Activated CD4-positive, alpha-beta T cell treated with anti-CD3 and anti-CD28 coated beads for 36 hours (primary cell): ENCODE measurements at regions not wholly inside any gene's neighbourhood (a gene's known extent, or its start where the extent isn't known, plus 50 kb on each side); places are given as distances from the start of the nearest gene placed in this dataset.

ENCODE experiments used
- ATAC-seq: fragments of 200-7000 bp; cut with Tn5 transposase; one replicate; pipeline ENCODE4 v1.10.0; 2021; ENCODE audit warnings: mild to moderate bottlenecking, moderate library complexity
- CTCF ChIA-PET: fragments of 350-600 bp; sonication (Branson Sonifier 250); formaldehyde crosslinking; loops from one replicate; lab custom pipeline; 2021; ENCODE audit warnings: antibody characterized with exemption; lab: Charles Lee
- POLR2A ChIA-PET: fragments of 350-600 bp; sonication (Branson Sonifier 250); formaldehyde crosslinking; loops from one replicate; lab custom pipeline; 2021; ENCODE audit warnings: antibody characterized with exemption, inconsistent platforms; lab: Charles Lee
- DNase-seq: peaks from one replicate; pipeline ENCODE4 v3.0.0-alpha.2; 2020
- H3K27ac Mint-ChIP-seq: one replicate; pipeline ENCODE4 v1.8.0; 2021; ENCODE audit warnings: mixed read lengths
- H3K27me3 Mint-ChIP-seq: one replicate; pipeline ENCODE4 v1.8.0; 2021; ENCODE audit warnings: mixed read lengths
- H3K36me3 Mint-ChIP-seq: one replicate; pipeline ENCODE4 v1.8.0; 2021; ENCODE audit warnings: low read depth, mixed read lengths
- H3K4me1 Mint-ChIP-seq: one replicate; pipeline ENCODE4 v1.8.0; 2021; ENCODE audit warnings: mixed read lengths
- H3K4me3 Mint-ChIP-seq: one replicate; pipeline ENCODE4 v1.8.0; 2021; ENCODE audit warnings: mild to moderate bottlenecking, moderate library complexity, mixed read lengths
- H3K9me3 Mint-ChIP-seq: one replicate; pipeline ENCODE4 v1.8.0; 2021; ENCODE audit warnings: low read depth, mixed read lengths
- intact Hi-C, 2 experiments: fragments of 100-400 bp; cut with DNase I in 1 of 2; cut with micrococcal nuclease in 1 of 2; formaldehyde crosslinking; loops; one replicate each; pipeline versions ENCODE4 v1.14.2 to v1.15.1; 2022 to 2024; cut with DNase I, micrococcal nuclease

DNA sequence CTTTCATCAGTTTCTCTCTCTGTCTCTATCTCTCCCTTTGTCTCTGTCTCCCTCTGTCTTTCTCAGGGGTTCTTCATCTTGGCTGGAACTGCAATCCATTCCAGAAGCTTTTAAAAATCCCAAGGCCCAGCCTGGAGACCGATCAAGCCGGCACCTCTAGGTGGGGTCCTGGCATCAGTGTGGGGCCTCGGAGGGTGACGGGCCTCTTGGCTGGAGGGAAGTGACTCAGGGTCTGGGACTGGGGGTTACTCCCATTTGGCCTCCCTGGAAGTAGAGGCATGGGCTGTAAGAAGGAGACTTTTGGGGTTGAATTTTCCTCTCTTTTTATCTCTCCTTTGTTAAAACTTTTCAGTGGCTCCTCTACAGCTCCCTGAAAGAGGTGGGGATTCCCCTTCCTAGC lies 52.8 kb upstream of the OTOF start:
- Mint-ChIP-seq H3K4me3 (no peak overlapping the region), H3K9me3 (no peaks in the 10 kb centered on the region), H3K4me1 (no peaks in the 10 kb centered on the region), H3K27ac (no peak overlapping the region), H3K27me3 (no peaks in the 10 kb centered on the region), H3K36me3 (no peaks in the 10 kb centered on the region)
- intact Hi-C loops, result no loop called here
- ChIA-PET POLR2A (no interaction called here), CTCF (interaction anchor here (0.6 kb wide), 1 partner anchor 9 kb away, joined by 3 read pairs; no protein-coding TSS in a partner anchor)
- DNase-seq (no peak), ATAC-seq (no peak)

DNA sequence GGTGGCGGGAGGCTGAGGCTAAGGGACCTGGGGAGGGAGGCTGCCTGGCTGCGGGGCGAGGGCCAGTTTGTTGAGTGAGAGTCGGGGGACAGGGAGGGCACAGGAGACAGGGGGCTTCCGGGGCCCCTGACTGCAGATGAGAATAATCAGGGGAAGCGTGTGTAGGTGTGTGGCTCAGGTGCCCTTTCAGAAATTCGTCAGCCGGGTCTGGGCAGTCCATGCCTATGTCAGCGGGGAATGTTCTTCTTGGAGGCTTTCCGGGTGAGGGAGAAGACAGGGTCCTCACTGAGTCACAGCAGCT lies 52.3 kb upstream of the OTOF start:
- ChIA-PET CTCF (no interaction called here), POLR2A (no interaction called here)
- H3K4me1 Mint-ChIP-seq, result no peaks in the 10 kb centered on the region
- no peaks in the 10 kb centered on the region for H3K9me3 Mint-ChIP-seq
- no peak overlapping the region for H3K27ac Mint-ChIP-seq
- ATAC-seq, result no peak
- intact Hi-C loops, result no loop called here
- no peaks in the 10 kb centered on the region for H3K36me3 Mint-ChIP-seq
- H3K4me3 Mint-ChIP-seq, result no peak overlapping the region
- H3K27me3 Mint-ChIP-seq, result no peaks in the 10 kb centered on the region
- DNase-seq, result no peak

DNA sequence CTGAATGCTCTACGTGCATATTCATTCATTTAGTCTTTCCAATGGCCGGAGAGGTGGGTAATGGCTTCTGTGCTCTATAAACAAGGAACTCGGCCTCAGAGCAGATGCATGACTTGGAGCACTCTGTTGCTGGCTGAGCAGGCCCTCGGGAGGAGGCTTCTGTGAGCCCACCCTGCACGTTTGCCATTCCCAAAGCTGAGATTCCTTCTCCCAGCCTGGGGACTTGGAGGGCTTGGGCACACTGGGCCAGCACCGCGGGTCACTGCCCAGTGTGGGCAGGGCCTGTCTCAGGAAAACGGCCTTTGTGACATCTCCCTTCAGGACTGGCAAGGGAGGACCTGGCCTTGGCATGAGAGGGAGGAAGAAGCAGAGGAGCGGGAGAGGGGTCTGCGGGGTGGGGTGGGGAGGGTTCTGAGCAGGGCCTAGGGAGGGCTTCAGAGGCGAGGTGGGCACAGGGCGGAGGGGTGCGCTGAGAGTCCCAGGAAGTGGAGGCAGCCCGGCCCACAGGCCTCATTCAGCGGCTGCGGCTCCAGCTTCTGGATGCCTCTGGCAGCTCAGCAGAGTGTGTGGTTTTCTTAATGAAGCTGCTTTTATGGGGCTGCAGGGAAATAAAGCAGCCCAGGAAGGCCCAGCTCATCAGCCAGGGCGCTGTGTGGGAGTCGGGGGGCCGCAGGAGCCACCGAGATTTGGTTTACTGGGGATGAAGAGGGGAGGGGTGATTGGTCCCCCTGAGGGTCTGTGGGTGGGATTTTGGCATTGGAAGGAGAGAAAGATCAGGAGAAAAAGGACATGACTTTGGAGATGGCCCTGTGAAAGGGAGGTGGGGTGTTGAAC lies 51.7 kb upstream of the OTOF start:
- ATAC-seq, result no peak
- no peaks in the 10 kb centered on the region for H3K9me3 Mint-ChIP-seq
- H3K36me3 Mint-ChIP-seq, result no peaks in the 10 kb centered on the region
- ChIA-PET POLR2A (no interaction called here), CTCF (no interaction called here)
- no peaks in the 10 kb centered on the region for H3K4me1 Mint-ChIP-seq
- no peak for DNase-seq
- H3K27me3 Mint-ChIP-seq, result no peaks in the 10 kb centered on the region
- no peak overlapping the region for H3K4me3 Mint-ChIP-seq
- intact Hi-C loops, result no loop called here
- H3K27ac Mint-ChIP-seq, result no peak overlapping the region

DNA sequence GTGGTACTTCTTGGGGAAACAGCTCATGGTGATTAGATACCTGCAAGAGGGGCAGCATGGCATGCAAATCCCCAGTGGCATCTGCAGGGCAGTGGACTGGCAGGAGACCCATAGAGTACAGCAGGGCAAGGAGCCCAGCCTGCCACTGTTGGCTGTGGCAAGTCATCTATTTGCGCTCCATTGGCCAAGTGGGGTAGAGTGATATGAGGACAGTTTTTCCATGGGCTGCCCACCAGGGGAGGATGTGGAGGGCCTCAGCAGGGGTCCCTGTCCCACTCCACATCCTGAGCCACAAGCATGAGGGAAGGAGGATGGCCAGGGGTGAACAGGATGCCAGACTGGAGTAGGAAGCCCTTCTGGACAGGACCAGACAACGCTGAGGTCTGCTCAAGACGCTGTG lies 50.9 kb upstream of the OTOF start:
- POLR2A ChIA-PET, result no interaction called here
- intact Hi-C loops, result no loop called here
- H3K27ac Mint-ChIP-seq, result no peak overlapping the region
- CTCF ChIA-PET, result interaction anchor here (0.7 kb wide), 1 partner anchor 12 kb away, joined by 3 read pairs; no protein-coding TSS in a partner anchor
- no peaks in the 10 kb centered on the region for H3K27me3 Mint-ChIP-seq
- ATAC-seq (no peak), DNase-seq (no peak)
- H3K4me1 Mint-ChIP-seq, result no peaks in the 10 kb centered on the region
- no peaks in the 10 kb centered on the region for H3K9me3 Mint-ChIP-seq
- no peak overlapping the region for H3K4me3 Mint-ChIP-seq
- no peaks in the 10 kb centered on the region for H3K36me3 Mint-ChIP-seq

DNA sequence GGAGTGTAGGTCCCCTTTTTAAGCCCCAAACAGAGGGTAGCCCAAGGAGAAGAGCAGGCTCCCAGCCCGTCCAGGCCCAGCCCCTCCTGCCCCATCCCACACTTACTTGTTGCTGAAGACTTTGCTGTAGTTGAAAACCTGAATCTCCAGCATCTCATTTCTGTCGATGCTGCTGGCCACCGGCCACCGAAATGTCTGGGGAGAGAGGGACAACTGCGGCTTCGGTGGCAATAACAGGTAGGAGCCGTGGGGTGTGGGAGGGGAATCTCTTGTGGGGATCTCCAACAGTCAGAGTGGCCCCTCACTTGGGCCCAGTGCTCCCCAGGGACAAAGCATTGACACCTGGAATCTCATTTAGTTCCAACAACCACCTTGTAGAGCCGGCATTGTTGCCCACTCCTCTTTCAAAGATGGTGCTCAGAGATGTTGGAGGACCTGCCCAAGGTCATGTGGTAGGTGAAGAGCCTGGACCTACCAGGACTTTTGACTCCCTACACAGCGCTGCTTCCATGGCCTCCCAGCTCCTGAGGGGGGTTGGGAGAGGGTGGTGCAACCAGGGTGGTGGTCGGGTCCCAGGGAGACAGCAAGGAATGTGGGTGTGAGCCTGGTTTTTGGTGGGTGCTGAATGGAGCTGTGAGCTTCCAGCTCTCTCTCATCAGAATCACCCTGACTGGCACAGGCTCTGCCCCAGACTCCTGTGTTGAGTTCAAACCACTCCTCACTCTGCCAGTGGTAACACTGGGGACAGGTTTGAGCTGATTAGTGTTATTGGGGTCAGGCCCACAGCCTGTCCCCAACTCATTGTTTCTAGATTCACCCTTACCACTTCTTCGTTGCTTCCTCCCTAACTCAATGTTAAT lies 50.0 kb upstream of the OTOF start:
- Mint-ChIP-seq H3K27me3 (no peaks in the 10 kb centered on the region), H3K9me3 (no peaks in the 10 kb centered on the region), H3K36me3 (no peaks in the 10 kb centered on the region), H3K27ac (no peak overlapping the region), H3K4me3 (no peak overlapping the region), H3K4me1 (no peaks in the 10 kb centered on the region)
- ATAC-seq (no peak), DNase-seq (no peak)
- POLR2A ChIA-PET, result no interaction called here
- CTCF ChIA-PET, result interaction anchor here (0.7 kb wide), 1 partner anchor 13 kb away, joined by 3 read pairs; no protein-coding TSS in a partner anchor
- intact Hi-C loops, result no loop called here
